Stomach (tissue), 8 donors: ENCODE measurements at regions not wholly inside any gene's neighbourhood (a gene's known extent, or its start where the extent isn't known, plus 50 kb on each side); places are given as distances from the start of the nearest gene placed in this dataset.

Source experiments
- DNase-seq, 2 donors: peaks; one replicate each; pipeline versions ENCODE4 v3.0.0 to v3.0.0-alpha.2; 2013 to 2019
- H3K27ac ChIP-seq, 5 donors: fragments of 200-600 bp in 4 of 5; sonication (generic) in 4 of 5; one replicate each; pipeline ENCODE4 v1.5.1; 2013 to 2019; ENCODE audit warnings: mild to moderate bottlenecking in 1 of 5, moderate library complexity in 1 of 5
- H3K27me3 ChIP-seq, 3 donors: fragments of 200-600 bp; sonication (generic); one replicate each; pipeline ENCODE4 v1.5.1; 2017 to 2019; ENCODE audit warnings: mixed run types in 1 of 3
- H3K36me3 ChIP-seq, 4 donors: fragments of 200-600 bp; sonication (generic); 1 replicate in 3 of 4; 2 replicates in 1 of 4; pipeline ENCODE4 v1.5.1; 2016 to 2019
- H3K4me1 ChIP-seq, 4 donors: fragments of 200-600 bp; sonication (generic); one replicate each; pipeline ENCODE4 v1.5.1; 2016 to 2019
- H3K4me3 ChIP-seq, 4 donors: fragments of 200-600 bp; sonication (generic) in 3 of 4; one replicate each; pipeline ENCODE4 v1.5.1; 2016 to 2019; ENCODE audit warnings: mild to moderate bottlenecking in 1 of 4
- H3K9me3 ChIP-seq, 4 donors: fragments of 200-600 bp; sonication (generic); one replicate each; pipeline ENCODE4 v1.5.1; 2016 to 2019
- EP300 ChIP-seq: sonication (generic); formaldehyde crosslinking; IDR thresholded peaks from one replicate; pipeline ENCODE4 v1.6.1; 2017; ENCODE audit warnings: antibody characterized with exemption
- POLR2A ChIP-seq, 4 donors: fragments of 450-650 bp; IDR thresholded peaks; one replicate each; pipeline ENCODE4 v1.6.1; 2016; ENCODE audit warnings: antibody characterized with exemption in 4 of 4, control low read depth in 2 of 4, mild to moderate bottlenecking in 1 of 4, moderate library complexity in 1 of 4
- POLR2AphosphoS5 ChIP-seq, 3 donors: sonication (generic); formaldehyde crosslinking; IDR thresholded peaks; one replicate each; pipeline ENCODE4 v1.6.1; 2016; ENCODE audit warnings: antibody characterized with exemption in 3 of 3
- WGBS, 5 donors: extraction: QIAGEN DNeasy Blood & Tissue Kit in 3 of 5; methylation state at CpG; one replicate each; pipeline versions ENCODE4 v1.1.5 to v1.1.7; 2013 to 2018; 5-methylcytosine and 5-hydroxymethylcytosine counted together
- intact Hi-C: fragments of 100-400 bp; cut with DNase I; formaldehyde crosslinking; loops from one replicate; pipeline ENCODE4 v1.15.1; 2023; ENCODE audit warnings: low total_unique reads
- TF ChIP-seq, protein P1 (sequence below), 7 experiments: fragments of 450-650 bp in 4 of 7; fragments of 200-600 bp in 3 of 7; sonication (generic) in 3 of 7; IDR thresholded peaks; one replicate each; pipeline ENCODE4 v1.5.1; 2016 to 2019; ENCODE audit warnings: antibody characterized with exemption in 7 of 7, control low read depth in 2 of 7, mild to moderate bottlenecking in 1 of 7
- donor health status: healthy with polysubstance abuse.
- donor health status: Bipolar disorder and iron deficiency.
- donor health status: healthy.

DNA sequence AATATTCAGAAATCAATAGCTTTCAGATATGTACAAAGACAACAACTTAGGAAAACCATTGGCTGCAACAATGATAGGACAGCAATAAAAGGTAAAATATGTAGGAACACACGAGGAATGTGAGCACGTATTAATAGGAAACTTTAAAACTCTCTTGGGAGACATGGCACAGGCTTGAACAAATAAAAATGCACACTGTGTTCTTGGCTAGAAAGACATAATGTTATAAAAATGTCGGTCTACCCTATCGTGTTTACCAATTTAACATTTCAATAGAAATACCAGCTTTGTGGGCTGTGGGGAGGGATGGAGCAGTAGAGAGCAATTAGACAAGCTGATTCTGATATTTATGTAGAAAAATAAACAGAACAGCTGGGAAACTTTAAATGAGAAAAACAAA is 69.0 kb upstream of the FAM9B start:
- intact Hi-C loops = no loop called here
- 48 to 73% (median 57%) methylated on average over 4 of the region's 4 CpGs for WGBS, 5 donors
- H3K36me3 ChIP-seq = no peaks in the 10 kb centered on the region
- no peak overlapping the region for H3K27ac ChIP-seq
- no peak for TF ChIP-seq POLR2A (IDR thresholded peaks at IDR 0.05)
- TF ChIP-seq EP300 = no peak
- TF ChIP-seq POLR2AphosphoS5 (IDR thresholded peaks at IDR 0.05) = no peak
- TF ChIP-seq, protein P1, sequence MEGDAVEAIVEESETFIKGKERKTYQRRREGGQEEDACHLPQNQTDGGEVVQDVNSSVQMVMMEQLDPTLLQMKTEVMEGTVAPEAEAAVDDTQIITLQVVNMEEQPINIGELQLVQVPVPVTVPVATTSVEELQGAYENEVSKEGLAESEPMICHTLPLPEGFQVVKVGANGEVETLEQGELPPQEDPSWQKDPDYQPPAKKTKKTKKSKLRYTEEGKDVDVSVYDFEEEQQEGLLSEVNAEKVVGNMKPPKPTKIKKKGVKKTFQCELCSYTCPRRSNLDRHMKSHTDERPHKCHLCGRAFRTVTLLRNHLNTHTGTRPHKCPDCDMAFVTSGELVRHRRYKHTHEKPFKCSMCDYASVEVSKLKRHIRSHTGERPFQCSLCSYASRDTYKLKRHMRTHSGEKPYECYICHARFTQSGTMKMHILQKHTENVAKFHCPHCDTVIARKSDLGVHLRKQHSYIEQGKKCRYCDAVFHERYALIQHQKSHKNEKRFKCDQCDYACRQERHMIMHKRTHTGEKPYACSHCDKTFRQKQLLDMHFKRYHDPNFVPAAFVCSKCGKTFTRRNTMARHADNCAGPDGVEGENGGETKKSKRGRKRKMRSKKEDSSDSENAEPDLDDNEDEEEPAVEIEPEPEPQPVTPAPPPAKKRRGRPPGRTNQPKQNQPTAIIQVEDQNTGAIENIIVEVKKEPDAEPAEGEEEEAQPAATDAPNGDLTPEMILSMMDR (IDR thresholded peaks at IDR 0.05) = no peak
- no peak for DNase-seq
- H3K4me3 ChIP-seq = no peak overlapping the region
- no peaks in the 10 kb centered on the region for H3K9me3 ChIP-seq
- no peaks in the 10 kb centered on the region for H3K27me3 ChIP-seq
- no peaks in the 10 kb centered on the region for H3K4me1 ChIP-seq

GRCh38 chrX:9108054-9108453 is 74.1 kb upstream of the FAM9B start:
- no peak overlapping the region for H3K27ac ChIP-seq
- H3K4me1 ChIP-seq = no peaks in the 10 kb centered on the region
- no peak for DNase-seq
- intact Hi-C loops = no loop called here
- WGBS, 5 donors = 10 to 64% (median 57%) methylated on average over 1 of the region's 1 CpG
- H3K36me3 ChIP-seq = no peaks in the 10 kb centered on the region
- H3K9me3 ChIP-seq = no peaks in the 10 kb centered on the region
- H3K27me3 ChIP-seq = no peaks in the 10 kb centered on the region
- H3K4me3 ChIP-seq = no peak overlapping the region
- TF ChIP-seq POLR2A (IDR thresholded peaks at IDR 0.05) (no peak), EP300 (no peak), POLR2AphosphoS5 (IDR thresholded peaks at IDR 0.05) (no peak)
- TF ChIP-seq, protein P1 (IDR thresholded peaks at IDR 0.05) = no peak

GRCh38 chrX:9110808-9111207 is 76.9 kb upstream of the FAM9B start:
- no peaks in the 10 kb centered on the region for H3K9me3 ChIP-seq
- intact Hi-C loops = no loop called here
- H3K36me3 ChIP-seq = no peaks in the 10 kb centered on the region
- WGBS, 5 donors = 56 to 73% (median 68%) methylated on average over 5 of the region's 5 CpGs
- TF ChIP-seq, protein P1 (IDR thresholded peaks at IDR 0.05) = no peak
- no peaks in the 10 kb centered on the region for H3K4me1 ChIP-seq
- DNase-seq = no peak
- no peak overlapping the region for H3K4me3 ChIP-seq
- no peak overlapping the region for H3K27ac ChIP-seq
- no peaks in the 10 kb centered on the region for H3K27me3 ChIP-seq

DNA sequence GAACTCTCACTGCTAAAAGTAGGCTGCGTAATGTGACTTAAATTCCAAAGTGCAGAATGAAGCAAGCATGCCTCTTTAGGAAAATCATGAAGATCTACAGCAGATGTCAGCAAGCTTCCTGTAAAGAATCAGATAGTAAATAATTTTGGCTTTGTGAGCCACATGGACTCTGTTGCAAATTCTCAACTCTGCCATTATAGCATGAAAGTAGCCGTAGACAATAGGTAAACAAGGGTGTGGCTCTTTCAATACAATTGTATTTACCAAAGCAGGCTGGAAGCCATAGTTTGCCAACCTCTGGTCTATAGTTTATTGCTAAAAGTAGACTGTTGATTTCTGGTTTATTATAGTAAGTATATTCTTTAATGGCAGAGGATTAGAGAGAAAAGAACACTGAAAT is 80.3 kb upstream of the FAM9B start:
- no peak overlapping the region for H3K27ac ChIP-seq
- no peak for DNase-seq
- WGBS, 5 donors = 52 to 72% (median 63%) methylated on average over 2 of the region's 2 CpGs
- intact Hi-C loops = no loop called here
- H3K9me3 ChIP-seq = no peaks in the 10 kb centered on the region
- no peak overlapping the region for H3K4me3 ChIP-seq
- TF ChIP-seq POLR2AphosphoS5 (IDR thresholded peaks at IDR 0.05) = no peak
- TF ChIP-seq, protein P1 (IDR thresholded peaks at IDR 0.05) = no peak
- TF ChIP-seq POLR2A (IDR thresholded peaks at IDR 0.05) = no peak
- TF ChIP-seq EP300 = no peak
- no peaks in the 10 kb centered on the region for H3K36me3 ChIP-seq
- no peaks in the 10 kb centered on the region for H3K27me3 ChIP-seq
- no peaks in the 10 kb centered on the region for H3K4me1 ChIP-seq

GRCh38 chrX:9117851-9118250 is 83.9 kb upstream of the FAM9B start:
- DNase-seq = no peak
- no peak for TF ChIP-seq EP300
- TF ChIP-seq POLR2AphosphoS5 (IDR thresholded peaks at IDR 0.05) = no peak
- TF ChIP-seq, protein P1 (IDR thresholded peaks at IDR 0.05) = no peak
- no peak for TF ChIP-seq POLR2A (IDR thresholded peaks at IDR 0.05)
- intact Hi-C loops = no loop called here
- WGBS, 5 donors = 83 to 97% (median 91%) methylated on average over 1 of the region's 1 CpG
- no peaks in the 10 kb centered on the region for H3K36me3 ChIP-seq
- no peak overlapping the region for H3K4me3 ChIP-seq
- no peaks in the 10 kb centered on the region for H3K27me3 ChIP-seq
- H3K9me3 ChIP-seq = no peaks in the 10 kb centered on the region
- no peaks in the 10 kb centered on the region for H3K4me1 ChIP-seq
- no peak overlapping the region for H3K27ac ChIP-seq
